IPS DF 4.7 (cell line): ENCODE measurements at regions not wholly inside any gene's neighbourhood (a gene's known extent, or its start where the extent isn't known, plus 50 kb on each side); places are given as distances from the start of the nearest gene placed in this dataset.

Experiments used
- DNase-seq: peaks from one replicate; pipeline ENCODE4 v3.0.0-alpha.2; 2013; ENCODE audit warnings: low spot score; ENCODE audit errors: extremely low read depth

- DNase-seq, result no peak
Measured at GRCh38 chr6:169082817-169083507, 170.7 kb downstream of the THBS2 start.

- DNase-seq, result no peak
Measured at GRCh38 chr6:169082093-169082492, 171.6 kb downstream of the THBS2 start.

- no peak for DNase-seq
Measured at GRCh38 chr6:169081248-169081647, 172.4 kb downstream of the THBS2 start.

GRCh38 chr6:169079650-169080049 lies 174.0 kb downstream of the THBS2 start:
- no peak for DNase-seq

- DNase-seq, result no peak
Measured at GRCh38 chr6:169078399-169079145, 175.1 kb downstream of the THBS2 start.

GRCh38 chr6:169075915-169076654 lies 177.6 kb downstream of the THBS2 start:
- DNase-seq, result no peak

GRCh38 chr6:169075211-169075914 lies 178.3 kb downstream of the THBS2 start:
- DNase-seq, result no peak

- DNase-seq, result no peak
Measured at GRCh38 chr6:169074526-169074925, 179.1 kb downstream of the THBS2 start.

GRCh38 chr6:169073311-169073710 lies 180.3 kb downstream of the THBS2 start:
- DNase-seq, result no peak

GRCh38 chr6:169072127-169073042 lies 181.3 kb downstream of the THBS2 start:
- DNase-seq, result no peak

GRCh38 chr6:169071394-169071793 lies 182.3 kb downstream of the THBS2 start:
- no peak for DNase-seq

- DNase-seq, result no peak
Measured at GRCh38 chr6:169070506-169071176, 183.0 kb downstream of the THBS2 start.

- DNase-seq, result no peak
Measured at GRCh38 chr6:169069356-169069755, 184.3 kb downstream of the THBS2 start.

- no peak for DNase-seq
Measured at GRCh38 chr6:169064194-169064593, 189.5 kb downstream of the THBS2 start.

- DNase-seq, result no peak
Measured at GRCh38 chr6:169062272-169062671, 191.4 kb downstream of the THBS2 start.

GRCh38 chr6:169058634-169059033 lies 195.0 kb downstream of the THBS2 start:
- DNase-seq, result no peak

- DNase-seq, result no peak
Measured at GRCh38 chr6:169052462-169052861, 201.2 kb downstream of the THBS2 start.

- no peak for DNase-seq
Measured at GRCh38 chr6:169051371-169051770, 202.3 kb downstream of the THBS2 start.

- DNase-seq, result no peak
Measured at GRCh38 chr6:169048865-169049205, 204.8 kb downstream of the THBS2 start.

- no peak for DNase-seq
Measured at GRCh38 chr6:169048185-169048864, 205.3 kb downstream of the THBS2 start.
